HepG2 (cell line): ENCODE measurements at regions not wholly inside any gene's neighbourhood (a gene's known extent, or its start where the extent isn't known, plus 50 kb on each side); places are given as distances from the start of the nearest gene placed in this dataset.

Experiments
- ATAC-seq: fragments of 200-7000 bp; cut with Tn5 transposase; 3 replicates; pipeline ENCODE4 v1.9.1; 2020; ENCODE audit warnings: mild to moderate bottlenecking, moderate library complexity
- BruUV-seq: library from RNA; stranded (reverse); fragments of 400-500 nt; replicated peaks from 2 replicates; lab custom pipeline; 2021; lab: Mats Ljungman, UMichigan
- CTCF ChIA-PET: fragments of 300-600 bp; formaldehyde crosslinking; extraction: SDS; loops from one replicate; lab custom pipeline; 2021; ENCODE audit warnings: low total read pairs, inconsistent platforms, low intra/inter-chr PET ratio; lab: Yijun Ruan, JAX
- POLR2A ChIA-PET: fragments of 350-600 bp; sonication (Branson Sonifier 250); formaldehyde crosslinking; loops from one replicate; lab custom pipeline; 2020; ENCODE audit warnings: antibody characterized with exemption, inconsistent platforms; lab: Yijun Ruan, JAX
- DNase-seq: peaks from one replicate; pipeline ENCODE4 v3.0.0-alpha.2; 2015; ENCODE audit warnings: low spot score
- FAIRE-seq: peaks from 3 replicates; lab custom pipeline; 2011; peaks lifted over from hg19 to GRCh38; lab: Jason Lieb, UNC
- H2AFZ ChIP-seq: one replicate; pipeline ENCODE4 v1.6.1; 2011; ENCODE audit warnings: low read length, inconsistent platforms
- H3K27ac ChIP-seq: fragments of 300-600 bp; 3 replicates; pipeline ENCODE4 v1.8.0; 2011; ENCODE audit warnings: mixed run types, mild to moderate bottlenecking, mixed read lengths, low read length, inconsistent platforms; ENCODE audit not compliant: insufficient read depth; ENCODE audit errors: extremely low read length
- H3K27me3 ChIP-seq, 2 experiments: fragments of 200-600 bp in 1 of 2; 2 replicates in 1 of 2; 3 replicates in 1 of 2; pipeline versions ENCODE4 v1.6.0 to v1.8.0; 2011; ENCODE audit warnings: low read length in 2 of 2, mild to moderate bottlenecking in 2 of 2, moderate library complexity in 2 of 2, inconsistent platforms in 1 of 2; ENCODE audit not compliant: insufficient read depth in 2 of 2, control insufficient read depth in 1 of 2
- H3K36me3 ChIP-seq, 2 experiments: fragments of 200-600 bp in 1 of 2; replicated peaks in 1 of 2; 2 replicates in 1 of 2; 3 replicates in 1 of 2; pipeline versions ENCODE4 v1.5.1 to v1.8.0; 2011; ENCODE audit warnings: low read length in 2 of 2, inconsistent platforms in 1 of 2; ENCODE audit not compliant: insufficient read depth in 2 of 2, control insufficient read depth in 1 of 2
- H3K4me1 ChIP-seq: 2 replicates; pipeline ENCODE4 v1.5.1; 2012; ENCODE audit warnings: low read length, inconsistent platforms; ENCODE audit not compliant: insufficient read depth
- H3K4me2 ChIP-seq: 2 replicates; pipeline ENCODE4 v1.6.0; 2011; ENCODE audit warnings: low read depth, low read length, inconsistent platforms
- H3K4me3 ChIP-seq, 3 experiments: fragments of 200-600 bp in 1 of 3; sonication (generic), shearing (Covaris generic) in 1 of 3; replicated peaks in 1 of 3; 2 replicates each; pipeline ENCODE4 v1.5.1; 2011 to 2016; ENCODE audit warnings: low read length in 3 of 3, inconsistent platforms in 2 of 3, low read depth in 2 of 3, mild to moderate bottlenecking in 2 of 3, control low read depth in 1 of 3, mixed read lengths in 1 of 3; ENCODE audit not compliant: insufficient read depth in 1 of 3
- H3K79me2 ChIP-seq: one replicate; pipeline ENCODE4 v1.6.1; 2011; ENCODE audit warnings: low read length, inconsistent platforms; ENCODE audit not compliant: insufficient read depth
- H3K9ac ChIP-seq: 2 replicates; pipeline ENCODE4 v1.6.0; 2011; ENCODE audit warnings: mild to moderate bottlenecking, low read depth, low read length, inconsistent platforms; ENCODE audit not compliant: insufficient read depth
- H3K9me3 ChIP-seq: 2 replicates; pipeline ENCODE4 v1.5.1; 2012; ENCODE audit warnings: mild to moderate bottlenecking, low read length
- H4K20me1 ChIP-seq: 2 replicates; pipeline ENCODE4 v1.6.0; 2011; ENCODE audit warnings: inconsistent platforms, mild to moderate bottlenecking, low read length, moderate library complexity; ENCODE audit not compliant: insufficient read depth
- KLF16 ChIP-seq, 2 experiments: sonication (generic) in 1 of 2; formaldehyde crosslinking in 1 of 2; IDR thresholded peaks; 2 replicates each; pipeline versions ENCODE4 v1.6.1 to v1.8.0; 2016 to 2023; ENCODE audit warnings: missing genetic modification reagents in 2 of 2, missing compliant biosample characterization in 1 of 2
- MAFK ChIP-seq, 2 experiments: IDR thresholded peaks in 1 of 2; conservative IDR thresholded peaks in 1 of 2; 2 replicates each; pipeline ENCODE4 v1.6.1; 2011; ENCODE audit warnings: improper control_type of control experiment in 2 of 2, low read length in 2 of 2
- MBNL3 ChIP-seq: fragments of 250-450 bp; sonication (Bioruptor Pico); conservative IDR thresholded peaks from 2 replicates; pipeline ENCODE4 v1.8.0; 2022; ENCODE audit warnings: mild to moderate bottlenecking, inconsistent platforms
- MIER3 ChIP-seq: IDR thresholded peaks from 2 replicates; pipeline ENCODE4 v1.6.1; 2016; ENCODE audit warnings: missing compliant biosample characterization, borderline replicate concordance
- NFE2L2 ChIP-seq: fragments of 150-350 bp; IDR thresholded peaks from 2 replicates; pipeline ENCODE4 v1.6.1; 2014; ENCODE audit warnings: low read length
- NFKBIZ ChIP-seq: IDR thresholded peaks from 2 replicates; pipeline ENCODE4 v1.6.1; 2018; ENCODE audit warnings: missing genetic modification reagents, missing compliant biosample characterization
- NR3C1 ChIP-seq: sonication (generic); formaldehyde crosslinking; IDR thresholded peaks from 2 replicates; pipeline ENCODE4 v1.4.0; 2020; ENCODE audit warnings: missing genetic modification reagents
- SATB2 ChIP-seq: sonication (generic); formaldehyde crosslinking; IDR thresholded peaks from 2 replicates; pipeline ENCODE4 v1.5.0; 2020; ENCODE audit warnings: missing genetic modification reagents
- SNAPC4 ChIP-seq: sonication (generic); formaldehyde crosslinking; IDR thresholded peaks from 2 replicates; pipeline ENCODE4 v1.4.0; 2020; ENCODE audit warnings: mild to moderate bottlenecking, missing genetic modification reagents
- ZBTB21 ChIP-seq: sonication (generic); formaldehyde crosslinking; IDR thresholded peaks from 2 replicates; pipeline ENCODE4 v1.4.0; 2020; ENCODE audit warnings: missing genetic modification reagents
- ZNF383 ChIP-seq: sonication (generic); formaldehyde crosslinking; IDR thresholded peaks from 2 replicates; pipeline ENCODE4 v1.4.0; 2020; ENCODE audit warnings: missing genetic modification reagents, mild to moderate bottlenecking, borderline replicate concordance
- WGBS: methylation state at CpG from one replicate; pipeline ENCODE4 v1.1.6; 2017; ENCODE audit warnings: low lambda C conversion rate; 5-methylcytosine and 5-hydroxymethylcytosine counted together
- in situ Hi-C: cut with HindIII; loops from 2 replicates; pipeline ENCODE4 v1.10.0; 2017; ENCODE audit warnings: low pct_unique_long_range_greater_than_20kb; ENCODE audit not compliant: extremely low pct_ligation_motif_present
- intact Hi-C: fragments of 100-400 bp; cut with micrococcal nuclease; formaldehyde crosslinking; loops from one replicate; pipeline ENCODE4 v1.10.0; 2022; ENCODE audit not compliant: unreplicated experiment
- TF ChIP-seq, protein P1 (sequence below): sonication (generic); formaldehyde crosslinking; IDR thresholded peaks from 2 replicates; pipeline ENCODE4 v1.5.0; 2020; ENCODE audit warnings: mild to moderate bottlenecking, missing genetic modification reagents
- TF ChIP-seq, protein P2 (sequence below): sonication (generic); formaldehyde crosslinking; IDR thresholded peaks from 2 replicates; pipeline ENCODE4 v1.4.0; 2020; ENCODE audit warnings: missing genetic modification reagents, borderline replicate concordance

GRCh38 chr12:74229671-74230070, 308.0 kb upstream of the ATXN7L3B start:
- BruUV-seq = no TSS peak
- POLR2A ChIA-PET = no interaction called here

DNA sequence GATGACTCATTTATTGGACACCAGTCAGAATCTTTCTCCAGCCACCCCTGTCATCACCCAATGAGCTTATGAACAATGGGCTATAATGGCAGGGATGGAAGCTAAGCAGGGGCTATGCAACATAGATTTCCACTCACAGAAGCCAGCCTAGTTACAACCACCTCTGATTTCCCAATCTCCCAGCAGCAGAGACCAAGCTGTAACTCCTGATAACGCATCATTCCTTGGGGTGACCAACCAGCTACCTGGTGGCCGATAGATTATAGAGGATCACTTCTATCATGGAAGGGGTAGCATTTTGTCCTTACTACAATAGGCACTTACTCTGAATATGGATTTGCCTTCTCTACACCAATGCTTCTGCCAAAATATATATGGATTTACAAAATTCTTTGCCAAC, 302.3 kb upstream of the ATXN7L3B start:
- H3K4me3 ChIP-seq = no peak overlapping the region
- H3K4me2 ChIP-seq = no peak overlapping the region
- 33% methylated on average over 1 of the region's 2 CpGs for WGBS
- TF ChIP-seq MBNL3 (CRISPR knock-in tag) = no peak
- no peak for TF ChIP-seq ZBTB21 (CRISPR knock-in tag)
- TF ChIP-seq NR3C1 (CRISPR knock-in tag) = no peak
- TF ChIP-seq NFKBIZ (CRISPR knock-in tag) = no peak
- TF ChIP-seq, protein P1, sequence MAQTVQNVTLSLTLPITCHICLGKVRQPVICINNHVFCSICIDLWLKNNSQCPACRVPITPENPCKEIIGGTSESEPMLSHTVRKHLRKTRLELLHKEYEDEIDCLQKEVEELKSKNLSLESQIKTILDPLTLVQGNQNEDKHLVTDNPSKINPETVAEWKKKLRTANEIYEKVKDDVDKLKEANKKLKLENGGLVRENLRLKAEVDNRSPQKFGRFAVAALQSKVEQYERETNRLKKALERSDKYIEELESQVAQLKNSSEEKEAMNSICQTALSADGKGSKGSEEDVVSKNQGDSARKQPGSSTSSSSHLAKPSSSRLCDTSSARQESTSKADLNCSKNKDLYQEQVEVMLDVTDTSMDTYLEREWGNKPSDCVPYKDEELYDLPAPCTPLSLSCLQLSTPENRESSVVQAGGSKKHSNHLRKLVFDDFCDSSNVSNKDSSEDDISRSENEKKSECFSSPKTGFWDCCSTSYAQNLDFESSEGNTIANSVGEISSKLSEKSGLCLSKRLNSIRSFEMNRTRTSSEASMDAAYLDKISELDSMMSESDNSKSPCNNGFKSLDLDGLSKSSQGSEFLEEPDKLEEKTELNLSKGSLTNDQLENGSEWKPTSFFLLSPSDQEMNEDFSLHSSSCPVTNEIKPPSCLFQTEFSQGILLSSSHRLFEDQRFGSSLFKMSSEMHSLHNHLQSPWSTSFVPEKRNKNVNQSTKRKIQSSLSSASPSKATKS (CRISPR knock-in tag) = no peak
- no peak for TF ChIP-seq SNAPC4
- TF ChIP-seq NFE2L2 = no peak
- TF ChIP-seq, protein P2, sequence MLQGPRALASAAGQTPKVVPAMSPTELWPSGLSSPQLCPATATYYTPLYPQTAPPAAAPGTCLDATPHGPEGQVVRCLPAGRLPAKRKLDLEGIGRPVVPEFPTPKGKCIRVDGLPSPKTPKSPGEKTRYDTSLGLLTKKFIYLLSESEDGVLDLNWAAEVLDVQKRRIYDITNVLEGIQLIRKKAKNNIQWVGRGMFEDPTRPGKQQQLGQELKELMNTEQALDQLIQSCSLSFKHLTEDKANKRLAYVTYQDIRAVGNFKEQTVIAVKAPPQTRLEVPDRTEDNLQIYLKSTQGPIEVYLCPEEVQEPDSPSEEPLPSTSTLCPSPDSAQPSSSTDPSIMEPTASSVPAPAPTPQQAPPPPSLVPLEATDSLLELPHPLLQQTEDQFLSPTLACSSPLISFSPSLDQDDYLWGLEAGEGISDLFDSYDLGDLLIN (CRISPR knock-in tag) = no peak
- no peak for TF ChIP-seq SATB2
- TF ChIP-seq ZNF383 (CRISPR knock-in tag) = no peak
- TF ChIP-seq MIER3 (CRISPR knock-in tag) = no peak
- ChIA-PET CTCF (no interaction called here), POLR2A (no interaction called here)
- H3K27me3 ChIP-seq = no peaks in the 10 kb centered on the region
- ATAC-seq (no peak), DNase-seq (no peak), FAIRE-seq (no peak)
- no TSS peak for BruUV-seq
- no peaks in the 10 kb centered on the region for H3K4me1 ChIP-seq
- H4K20me1 ChIP-seq = no peaks in the 10 kb centered on the region
- in situ Hi-C loops (no loop called here), intact Hi-C loops (no loop called here)
- no peak overlapping the region for H3K9ac ChIP-seq
- H3K36me3 ChIP-seq = no peaks in the 10 kb centered on the region
- peaks cover 89% of the 10 kb centered on the region for H3K9me3 ChIP-seq
- H3K27ac ChIP-seq = no peak overlapping the region
- H2AFZ ChIP-seq = no peak overlapping the region
- no peaks in the 10 kb centered on the region for H3K79me2 ChIP-seq

More at GRCh38 chr12:74229671-74230070, 308.0 kb upstream of the ATXN7L3B start:
- H3K36me3 ChIP-seq = no peaks in the 10 kb centered on the region
- H3K9ac ChIP-seq = no peak overlapping the region
- H3K27me3 ChIP-seq = no peaks in the 10 kb centered on the region
- H3K4me2 ChIP-seq = no peak overlapping the region
- CTCF ChIA-PET = no interaction called here
- ATAC-seq = no peak
- no peak overlapping the region for H3K27ac ChIP-seq
- H3K4me1 ChIP-seq = no peaks in the 10 kb centered on the region
- FAIRE-seq = no peak
- intact Hi-C loops (no loop called here), in situ Hi-C loops (no loop called here)
- no peak overlapping the region for H3K4me3 ChIP-seq
- no peak overlapping the region for H2AFZ ChIP-seq
- peaks cover 56% of the 10 kb centered on the region for H3K9me3 ChIP-seq
- TF ChIP-seq MAFK (conservative IDR thresholded peaks at IDR 0.05 in 1 of 2, IDR thresholded peaks at IDR 0.05 in 1 of 2; ENCODE audit: low read length in 2 of 2) (peak in 1 of 2 experiments; percentile 51; a peak in 2 of 4 replicates), KLF16 (CRISPR knock-in tag; IDR thresholded peaks at IDR 0.05) (no peak)
- no peak for DNase-seq
- no peaks in the 10 kb centered on the region for H4K20me1 ChIP-seq
- H3K79me2 ChIP-seq = no peaks in the 10 kb centered on the region
